Activated naive CD8-positive, alpha-beta T cell treated with anti-CD3 and anti-CD28 coated beads for 36 hours (primary cell): ENCODE measurements at regions not wholly inside any gene's neighbourhood (a gene's known extent, or its start where the extent isn't known, plus 50 kb on each side); places are given as distances from the start of the nearest gene placed in this dataset.
"Not testable (repeated sequence)": the region's sequence is repeated elsewhere in the genome, so short reads cannot be mapped to it uniquely, and the experiment has no call there.

Experiments
- DNase-seq: peaks from one replicate; pipeline ENCODE4 v3.0.0; 2021
- H3K27ac Mint-ChIP-seq: one replicate; pipeline ENCODE4 v1.8.0; 2022; ENCODE audit warnings: mild to moderate bottlenecking, moderate library complexity, mixed read lengths
- H3K27me3 Mint-ChIP-seq: one replicate; pipeline ENCODE4 v1.8.0; 2022; ENCODE audit warnings: mild to moderate bottlenecking, mixed read lengths
- H3K36me3 Mint-ChIP-seq: one replicate; pipeline ENCODE4 v1.8.0; 2021; ENCODE audit warnings: mild to moderate bottlenecking, mixed read lengths
- H3K4me1 Mint-ChIP-seq: one replicate; pipeline ENCODE4 v1.8.0; 2021; ENCODE audit warnings: mixed read lengths
- H3K4me3 Mint-ChIP-seq: one replicate; pipeline ENCODE4 v1.8.0; 2022; ENCODE audit warnings: mild to moderate bottlenecking, moderate library complexity, mixed read lengths
- H3K9me3 Mint-ChIP-seq: one replicate; pipeline ENCODE4 v1.8.0; 2022; ENCODE audit warnings: mixed read lengths

- Mint-ChIP-seq H3K4me3 (no peak overlapping the region), H3K27ac (no peak overlapping the region), H3K27me3 (no peaks in the 10 kb centered on the region), H3K4me1 (no peaks in the 10 kb centered on the region), H3K9me3 (peaks cover 2% of the 10 kb centered on the region), H3K36me3 (no peaks in the 10 kb centered on the region)
- DNase-seq = no peak
These were observed 218.5 kb upstream of the TMEM196 start for GRCh38 chr7:19991936-19992335.

- H3K27ac Mint-ChIP-seq = no peak overlapping the region
- no peak overlapping the region for H3K4me3 Mint-ChIP-seq
- DNase-seq = no peak
- H3K4me1 Mint-ChIP-seq = no peaks in the 10 kb centered on the region
- no peaks in the 10 kb centered on the region for H3K27me3 Mint-ChIP-seq
- peaks cover 2% of the 10 kb centered on the region for H3K9me3 Mint-ChIP-seq
- no peaks in the 10 kb centered on the region for H3K36me3 Mint-ChIP-seq
These were observed 216.5 kb upstream of the TMEM196 start for GRCh38 chr7:19989906-19990305.

- Mint-ChIP-seq H3K4me1 (no peaks in the 10 kb centered on the region), H3K9me3 (peaks cover 2% of the 10 kb centered on the region), H3K27ac (no peak overlapping the region), H3K36me3 (no peaks in the 10 kb centered on the region), H3K27me3 (no peaks in the 10 kb centered on the region), H3K4me3 (no peak overlapping the region)
- no peak for DNase-seq
These were observed 215.4 kb upstream of the TMEM196 start for GRCh38 chr7:19988860-19989259.

- Mint-ChIP-seq H3K9me3 (no peaks in the 10 kb centered on the region), H3K27ac (no peak overlapping the region), H3K27me3 (no peaks in the 10 kb centered on the region), H3K4me3 (no peak overlapping the region), H3K36me3 (no peaks in the 10 kb centered on the region), H3K4me1 (no peaks in the 10 kb centered on the region)
- DNase-seq = peak; percentile 2
These were observed 210.8 kb upstream of the TMEM196 start for GRCh38 chr7:19984231-19984632.

- Mint-ChIP-seq H3K27ac (no peak overlapping the region), H3K4me3 (no peak overlapping the region)
These were observed 209.7 kb upstream of the TMEM196 start for GRCh38 chr7:19982841-19983835.

GRCh38 chr7:19973581-19973980, 200.2 kb upstream of the TMEM196 start:
- H3K4me3 Mint-ChIP-seq = no peak overlapping the region
- H3K27ac Mint-ChIP-seq = no peak overlapping the region
- no peak for DNase-seq
- H3K36me3 Mint-ChIP-seq = no peaks in the 10 kb centered on the region
- no peaks in the 10 kb centered on the region for H3K9me3 Mint-ChIP-seq
- no peaks in the 10 kb centered on the region for H3K4me1 Mint-ChIP-seq
- H3K27me3 Mint-ChIP-seq = peaks cover 2% of the 10 kb centered on the region

More at GRCh38 chr7:19982841-19983835, 209.7 kb upstream of the TMEM196 start:
- H3K9me3 Mint-ChIP-seq = no peaks in the 10 kb centered on the region
- no peaks in the 10 kb centered on the region for H3K36me3 Mint-ChIP-seq
- DNase-seq = no peak
- no peaks in the 10 kb centered on the region for H3K4me1 Mint-ChIP-seq
- H3K27me3 Mint-ChIP-seq = no peaks in the 10 kb centered on the region

GRCh38 chr7:19972876-19973275, 199.5 kb upstream of the TMEM196 start:
- H3K36me3 Mint-ChIP-seq = no peaks in the 10 kb centered on the region

GRCh38 chr7:19971956-19972355, 198.5 kb upstream of the TMEM196 start:
- no peak for DNase-seq
- Mint-ChIP-seq H3K27me3 (no peaks in the 10 kb centered on the region), H3K27ac (no peak overlapping the region), H3K4me3 (no peak overlapping the region), H3K36me3 (no peaks in the 10 kb centered on the region), H3K9me3 (no peaks in the 10 kb centered on the region), H3K4me1 (no peaks in the 10 kb centered on the region)

More at GRCh38 chr7:19972876-19973275, 199.5 kb upstream of the TMEM196 start:
- Mint-ChIP-seq H3K4me1 (no peaks in the 10 kb centered on the region), H3K9me3 (no peaks in the 10 kb centered on the region), H3K4me3 (no peak overlapping the region), H3K27ac (no peak overlapping the region), H3K27me3 (peaks cover 2% of the 10 kb centered on the region)
- no peak for DNase-seq

GRCh38 chr7:19970514-19970913, 197.1 kb upstream of the TMEM196 start:
- H3K27ac Mint-ChIP-seq = no peak overlapping the region
- no peaks in the 10 kb centered on the region for H3K9me3 Mint-ChIP-seq
- H3K4me1 Mint-ChIP-seq = no peaks in the 10 kb centered on the region
- H3K27me3 Mint-ChIP-seq = no peaks in the 10 kb centered on the region
- H3K36me3 Mint-ChIP-seq = no peaks in the 10 kb centered on the region
- H3K4me3 Mint-ChIP-seq = no peak overlapping the region
- DNase-seq = no peak

- Mint-ChIP-seq H3K4me3 (no peak overlapping the region), H3K9me3 (no peaks in the 10 kb centered on the region), H3K27ac (no peak overlapping the region), H3K27me3 (no peaks in the 10 kb centered on the region), H3K4me1 (no peaks in the 10 kb centered on the region), H3K36me3 (no peaks in the 10 kb centered on the region)
- DNase-seq = no peak
These were observed 196.6 kb upstream of the TMEM196 start for GRCh38 chr7:19969859-19970493.

- H3K4me3 Mint-ChIP-seq = no peak overlapping the region
- no peaks in the 10 kb centered on the region for H3K4me1 Mint-ChIP-seq
- H3K9me3 Mint-ChIP-seq = no peaks in the 10 kb centered on the region
- no peak overlapping the region for H3K27ac Mint-ChIP-seq
- no peaks in the 10 kb centered on the region for H3K27me3 Mint-ChIP-seq
- no peaks in the 10 kb centered on the region for H3K36me3 Mint-ChIP-seq
- no peak for DNase-seq
These were observed 190.8 kb upstream of the TMEM196 start for GRCh38 chr7:19964246-19964645.

- H3K36me3 Mint-ChIP-seq = no peaks in the 10 kb centered on the region
- DNase-seq = no peak
- no peaks in the 10 kb centered on the region for H3K9me3 Mint-ChIP-seq
- H3K4me3 Mint-ChIP-seq = no peak overlapping the region
- no peak overlapping the region for H3K27ac Mint-ChIP-seq
- no peaks in the 10 kb centered on the region for H3K4me1 Mint-ChIP-seq
- H3K27me3 Mint-ChIP-seq = no peaks in the 10 kb centered on the region
These were observed 190.3 kb upstream of the TMEM196 start for GRCh38 chr7:19963695-19964094.

- DNase-seq = no peak
- H3K27ac Mint-ChIP-seq = no peak overlapping the region
- H3K4me3 Mint-ChIP-seq = no peak overlapping the region
- no peaks in the 10 kb centered on the region for H3K4me1 Mint-ChIP-seq
- no peaks in the 10 kb centered on the region for H3K27me3 Mint-ChIP-seq
- no peaks in the 10 kb centered on the region for H3K36me3 Mint-ChIP-seq
- peaks cover 1% of the 10 kb centered on the region for H3K9me3 Mint-ChIP-seq
These were observed 185.0 kb upstream of the TMEM196 start for GRCh38 chr7:19958309-19958896.

- Mint-ChIP-seq H3K4me3 (no peak overlapping the region), H3K4me1 (no peaks in the 10 kb centered on the region), H3K27ac (no peak overlapping the region), H3K27me3 (no peaks in the 10 kb centered on the region), H3K36me3 (no peaks in the 10 kb centered on the region), H3K9me3 (peaks cover 1% of the 10 kb centered on the region)
- DNase-seq = no peak
These were observed 184.2 kb upstream of the TMEM196 start for GRCh38 chr7:19957664-19958063.

- H3K27ac Mint-ChIP-seq, H3K27me3 Mint-ChIP-seq, H3K4me3 Mint-ChIP-seq, H3K4me1 Mint-ChIP-seq, DNase-seq, H3K36me3 Mint-ChIP-seq: not testable (repeated sequence)
- peaks cover 15% of the 10 kb centered on the region for H3K9me3 Mint-ChIP-seq
These were observed 180.7 kb upstream of the TMEM196 start for GRCh38 chr7:19954166-19954565.
